ENCODE measurements at regions not wholly inside any gene's neighbourhood (a gene's known extent, or its start where the extent isn't known, plus 50 kb on each side); places are given as distances from the start of the nearest gene placed in this dataset.

GRCh38 chr4:87913896-87914295 is 61.6 kb upstream of the SPP1 start:
- peaks cover 61 to 72% of the 10 kb centered on the region in 2 experiments for H3K4me1 Mint-ChIP-seq
- no CpG with 5 or more reads among the region's 3 CpGs for WGBS (ENCODE audit: extremely low coverage, insufficient read length, low lambda C conversion rate)
- Histone ChIP-seq H4K8ac (replicated peaks; ENCODE audit: insufficient read length, low read depth, low read length) (no peak overlapping the region), H3K23me2 (ENCODE audit: insufficient read length, low read depth, low read length, poor library complexity, severe bottlenecking) (no peaks in the 10 kb centered on the region), H3K4me1 (ENCODE audit: insufficient read depth, low read length) (peaks cover 25% of the 10 kb centered on the region), H4K20me1 (ENCODE audit: control insufficient read depth, insufficient read depth, insufficient read length) (no peaks in the 10 kb centered on the region), H3K79me2 (ENCODE audit: insufficient read depth, low read length) (no peaks in the 10 kb centered on the region), H3K56ac (ENCODE audit: insufficient read length, low read depth, low read length) (no peak overlapping the region), H3K14ac (ENCODE audit: insufficient read depth, low read length) (no peak overlapping the region), H2AFZ (ENCODE audit: low read length) (no peak overlapping the region), H3K27ac (ENCODE audit: insufficient read length, low read depth, low read length) (no peak overlapping the region), H3K23ac (ENCODE audit: insufficient read length, low read depth, low read length) (no peak overlapping the region), H3K27me3 (ENCODE audit: insufficient read depth, low read length) (no peaks in the 10 kb centered on the region), H2BK120ac (ENCODE audit: low read depth, low read length, poor library complexity, severe bottlenecking) (no peak overlapping the region), H2BK5ac (ENCODE audit: insufficient read length, low read length) (no peak overlapping the region), H3T11ph (ENCODE audit: low read length) (no peak overlapping the region), H3K79me1 (ENCODE audit: insufficient read depth, low read depth, low read length, poor library complexity, severe bottlenecking) (no peaks in the 10 kb centered on the region), H2BK15ac (ENCODE audit: low read depth, low read length) (no peak overlapping the region), H3K18ac (ENCODE audit: insufficient read length, low read depth, low read length) (no peak overlapping the region), H4K5ac (ENCODE audit: insufficient read length, low read depth, low read length) (no peak overlapping the region), H3K9ac (ENCODE audit: extremely low read depth, insufficient read length, low read length) (no peak overlapping the region), H2BK12ac (ENCODE audit: insufficient read length, low read depth, low read length) (no peak overlapping the region), H4K91ac (ENCODE audit: insufficient read length, low read depth, low read length) (no peak overlapping the region), H2BK20ac (ENCODE audit: low read depth, low read length, poor library complexity, severe bottlenecking) (no peak overlapping the region), H3K9me3 (ENCODE audit: control insufficient read depth, low read depth, low read length) (no peaks in the 10 kb centered on the region), H2AK5ac (ENCODE audit: insufficient read length, low read length) (no peak overlapping the region), H3K4ac (ENCODE audit: low read depth, low read length) (no peak overlapping the region), H3K4me2 (ENCODE audit: insufficient read depth, insufficient read length, low read length) (no peak overlapping the region)
- H3K36me3 Mint-ChIP-seq (ENCODE audit: insufficient read depth in 1 of 3, low read depth in 3 of 3) = peaks cover 0 to 13% (median 0%) of the 10 kb centered on the region in 3 experiments; a peak in 3 of 7 replicates
- no peak for DNase-seq
- H3K9me3 Mint-ChIP-seq = peaks cover 0 to 5% of the 10 kb centered on the region in 2 experiments; a peak in 2 of 5 replicates
- H3K4me3 Mint-ChIP-seq = no peak overlapping the region
- no peaks in the 10 kb centered on the region; the same call in 1 of the 2 replicates for H3K27me3 Mint-ChIP-seq (ENCODE audit: low read depth)
- TF ChIP-seq CTCF (conservative IDR thresholded peaks at IDR 0.05) = no peak
- H3K27ac Mint-ChIP-seq = no peak overlapping the region

Measured in H9 (cell line).